NCI-H1417 treated with DMSO at 0.1 percent for 48 hours (cell line): ENCODE measurements at regions not wholly inside any gene's neighbourhood (a gene's known extent, or its start where the extent isn't known, plus 50 kb on each side); places are given as distances from the start of the nearest gene placed in this dataset.

Source experiments
- DNase-seq: peaks from one replicate; lab custom pipeline; 2025; lab: John Stamatoyannopoulos, UW

- DNase-seq = no peak
Measured at GRCh38 chr2:217688494-217688893, 314.3 kb downstream of the TNS1 start.

GRCh38 chr2:217687771-217688170 is 315.0 kb downstream of the TNS1 start:
- no peak for DNase-seq

GRCh38 chr2:217685255-217685605 is 317.6 kb downstream of the TNS1 start:
- DNase-seq = no peak

- no peak for DNase-seq
Measured at GRCh38 chr2:217684431-217685254, 318.2 kb downstream of the TNS1 start.

- DNase-seq = no peak
Measured at GRCh38 chr2:217683106-217683870, 319.5 kb downstream of the TNS1 start.

- no peak for DNase-seq
Measured at GRCh38 chr2:217681791-217682190, 321.0 kb downstream of the TNS1 start.

- DNase-seq = no peak
Measured at GRCh38 chr2:217680381-217680780, 322.4 kb downstream of the TNS1 start.

- DNase-seq = no peak
Measured at GRCh38 chr2:217673627-217674026, 329.2 kb downstream of the TNS1 start.

- DNase-seq = no peak
Measured at GRCh38 chr2:217672472-217672871, 330.3 kb downstream of the TNS1 start.

GRCh38 chr2:217671871-217672270 is 330.9 kb downstream of the TNS1 start:
- DNase-seq = no peak

- DNase-seq = no peak
Measured at GRCh38 chr2:217671075-217671474, 331.7 kb downstream of the TNS1 start.

GRCh38 chr2:217669831-217670230 is 333.0 kb downstream of the TNS1 start:
- no peak for DNase-seq

- DNase-seq = no peak
Measured at GRCh38 chr2:217667512-217667911, 335.3 kb downstream of the TNS1 start.

GRCh38 chr2:217667035-217667434 is 335.8 kb downstream of the TNS1 start:
- no peak for DNase-seq

GRCh38 chr2:217666338-217666737 is 336.5 kb downstream of the TNS1 start:
- DNase-seq = no peak

- no peak for DNase-seq
Measured at GRCh38 chr2:217664761-217665160, 338.0 kb downstream of the TNS1 start.

GRCh38 chr2:217662984-217663602 is 339.7 kb downstream of the TNS1 start:
- no peak for DNase-seq

GRCh38 chr2:217661378-217661777 is 341.4 kb downstream of the TNS1 start:
- DNase-seq = no peak

GRCh38 chr2:217660423-217660822 is 342.4 kb downstream of the TNS1 start:
- no peak for DNase-seq

- no peak for DNase-seq
Measured at GRCh38 chr2:217658806-217659205, 344.0 kb downstream of the TNS1 start.

GRCh38 chr2:217657252-217657651 is 345.5 kb downstream of the TNS1 start:
- no peak for DNase-seq

- DNase-seq = no peak
Measured at GRCh38 chr2:217656316-217656715, 346.5 kb downstream of the TNS1 start.

GRCh38 chr2:217655651-217656050 is 347.1 kb downstream of the TNS1 start:
- DNase-seq = no peak
